ENCODE measurements at regions not wholly inside any gene's neighbourhood (a gene's known extent, or its start where the extent isn't known, plus 50 kb on each side); places are given as distances from the start of the nearest gene placed in this dataset.

- DNase-seq (ENCODE audit: low read depth in 2 of 2), result no peak
These were observed 300.0 kb upstream of the TPM1 start for GRCh38 chr15:62742409-62743171.

GRCh38 chr15:62745621-62746225 is 296.8 kb upstream of the TPM1 start:
- no peak for DNase-seq (ENCODE audit: low read depth in 2 of 2)

- DNase-seq (ENCODE audit: low read depth in 2 of 2), result no peak
These were observed 294.4 kb upstream of the TPM1 start for GRCh38 chr15:62748196-62748595.

GRCh38 chr15:62749036-62749815 is 293.3 kb upstream of the TPM1 start:
- no peak for DNase-seq (ENCODE audit: low read depth in 2 of 2)

- no peak for DNase-seq (ENCODE audit: low read depth in 2 of 2)
These were observed 292.1 kb upstream of the TPM1 start for GRCh38 chr15:62750471-62750870.

GRCh38 chr15:62752657-62753517 is 289.7 kb upstream of the TPM1 start:
- no peak for DNase-seq (ENCODE audit: low read depth in 2 of 2)

GRCh38 chr15:62753518-62754221 is 288.9 kb upstream of the TPM1 start:
- no peak for DNase-seq (ENCODE audit: low read depth in 2 of 2)

GRCh38 chr15:62756326-62756994 is 286.1 kb upstream of the TPM1 start:
- DNase-seq (ENCODE audit: low read depth in 2 of 2), result no peak

- no peak for DNase-seq (ENCODE audit: low read depth in 2 of 2)
These were observed 285.6 kb upstream of the TPM1 start for GRCh38 chr15:62756995-62757360.

GRCh38 chr15:62757535-62757934 is 285.0 kb upstream of the TPM1 start:
- DNase-seq (ENCODE audit: low read depth in 2 of 2), result no peak

- DNase-seq (ENCODE audit: low read depth in 2 of 2), result no peak
These were observed 284.2 kb upstream of the TPM1 start for GRCh38 chr15:62758126-62758951.

GRCh38 chr15:62758952-62759349 is 283.6 kb upstream of the TPM1 start:
- no peak for DNase-seq (ENCODE audit: low read depth in 2 of 2)

- DNase-seq (ENCODE audit: low read depth in 2 of 2), result no peak
These were observed 282.0 kb upstream of the TPM1 start for GRCh38 chr15:62760538-62760937.

- no peak for DNase-seq (ENCODE audit: low read depth in 2 of 2)
These were observed 276.6 kb upstream of the TPM1 start for GRCh38 chr15:62765916-62766315.

GRCh38 chr15:62766599-62766998 is 275.9 kb upstream of the TPM1 start:
- no peak for DNase-seq (ENCODE audit: low read depth in 2 of 2)

- no peak for DNase-seq (ENCODE audit: low read depth in 2 of 2)
These were observed 272.9 kb upstream of the TPM1 start for GRCh38 chr15:62769604-62770003.

- DNase-seq (ENCODE audit: low read depth in 2 of 2), result no peak
These were observed 272.4 kb upstream of the TPM1 start for GRCh38 chr15:62770111-62770660.

GRCh38 chr15:62770752-62771151 is 271.8 kb upstream of the TPM1 start:
- no peak for DNase-seq (ENCODE audit: low read depth in 2 of 2)

GRCh38 chr15:62771234-62771633 is 271.3 kb upstream of the TPM1 start:
- no peak for DNase-seq (ENCODE audit: low read depth in 2 of 2)
